DOHH2 (cell line): ENCODE measurements at regions not wholly inside any gene's neighbourhood (a gene's known extent, or its start where the extent isn't known, plus 50 kb on each side); places are given as distances from the start of the nearest gene placed in this dataset.

Source experiments
- EZH2phosphoT487 ChIP-seq: fragments of 200-600 bp; sonication (generic); IDR thresholded peaks from 2 replicates; pipeline ENCODE4 v1.6.1; 2017; ENCODE audit warnings: borderline replicate concordance, mild to moderate bottlenecking, antibody characterized with exemption, low read length, moderate library complexity, mixed read lengths
- TF ChIP-seq, protein P1 (sequence below): fragments of 200-600 bp; sonication (generic); IDR thresholded peaks from one replicate; pipeline ENCODE4 v1.5.1; 2014; ENCODE audit warnings: antibody characterized with exemption, mild to moderate bottlenecking, low read depth, low read length; ENCODE audit not compliant: poor library complexity, severe bottlenecking

DNA sequence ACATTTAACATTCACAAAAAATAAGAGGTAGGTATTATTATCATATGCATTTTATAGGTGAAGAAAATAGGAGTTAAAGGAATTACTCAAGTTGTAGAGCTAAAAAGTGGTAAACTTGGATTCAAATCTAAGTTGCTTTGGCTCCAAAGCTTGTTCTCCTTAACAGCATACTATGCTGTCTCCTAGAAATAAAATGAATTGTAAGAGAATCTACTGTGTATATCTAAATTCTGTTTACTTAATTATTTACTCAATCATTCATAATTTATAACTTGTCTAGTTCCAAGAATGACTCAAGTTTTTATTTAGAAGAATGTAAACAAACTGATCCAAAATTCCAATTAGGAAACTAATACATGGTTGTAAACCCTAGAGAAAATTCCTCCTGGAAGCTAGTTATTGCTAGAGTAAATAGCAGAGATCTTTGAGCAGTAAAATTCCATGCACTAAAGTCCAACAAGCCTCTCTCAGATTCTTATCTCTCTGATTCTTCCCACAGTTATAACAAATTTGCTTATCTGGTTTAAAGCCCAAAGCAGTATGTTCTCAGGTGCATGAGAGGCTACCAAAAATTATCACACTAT, 132.5 kb upstream of the DPT start:
- TF ChIP-seq, protein P1, sequence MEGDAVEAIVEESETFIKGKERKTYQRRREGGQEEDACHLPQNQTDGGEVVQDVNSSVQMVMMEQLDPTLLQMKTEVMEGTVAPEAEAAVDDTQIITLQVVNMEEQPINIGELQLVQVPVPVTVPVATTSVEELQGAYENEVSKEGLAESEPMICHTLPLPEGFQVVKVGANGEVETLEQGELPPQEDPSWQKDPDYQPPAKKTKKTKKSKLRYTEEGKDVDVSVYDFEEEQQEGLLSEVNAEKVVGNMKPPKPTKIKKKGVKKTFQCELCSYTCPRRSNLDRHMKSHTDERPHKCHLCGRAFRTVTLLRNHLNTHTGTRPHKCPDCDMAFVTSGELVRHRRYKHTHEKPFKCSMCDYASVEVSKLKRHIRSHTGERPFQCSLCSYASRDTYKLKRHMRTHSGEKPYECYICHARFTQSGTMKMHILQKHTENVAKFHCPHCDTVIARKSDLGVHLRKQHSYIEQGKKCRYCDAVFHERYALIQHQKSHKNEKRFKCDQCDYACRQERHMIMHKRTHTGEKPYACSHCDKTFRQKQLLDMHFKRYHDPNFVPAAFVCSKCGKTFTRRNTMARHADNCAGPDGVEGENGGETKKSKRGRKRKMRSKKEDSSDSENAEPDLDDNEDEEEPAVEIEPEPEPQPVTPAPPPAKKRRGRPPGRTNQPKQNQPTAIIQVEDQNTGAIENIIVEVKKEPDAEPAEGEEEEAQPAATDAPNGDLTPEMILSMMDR = no peak
- TF ChIP-seq EZH2phosphoT487 = no peak
